ENCODE measurements at regions not wholly inside any gene's neighbourhood (a gene's known extent, or its start where the extent isn't known, plus 50 kb on each side); places are given as distances from the start of the nearest gene placed in this dataset.

DNA sequence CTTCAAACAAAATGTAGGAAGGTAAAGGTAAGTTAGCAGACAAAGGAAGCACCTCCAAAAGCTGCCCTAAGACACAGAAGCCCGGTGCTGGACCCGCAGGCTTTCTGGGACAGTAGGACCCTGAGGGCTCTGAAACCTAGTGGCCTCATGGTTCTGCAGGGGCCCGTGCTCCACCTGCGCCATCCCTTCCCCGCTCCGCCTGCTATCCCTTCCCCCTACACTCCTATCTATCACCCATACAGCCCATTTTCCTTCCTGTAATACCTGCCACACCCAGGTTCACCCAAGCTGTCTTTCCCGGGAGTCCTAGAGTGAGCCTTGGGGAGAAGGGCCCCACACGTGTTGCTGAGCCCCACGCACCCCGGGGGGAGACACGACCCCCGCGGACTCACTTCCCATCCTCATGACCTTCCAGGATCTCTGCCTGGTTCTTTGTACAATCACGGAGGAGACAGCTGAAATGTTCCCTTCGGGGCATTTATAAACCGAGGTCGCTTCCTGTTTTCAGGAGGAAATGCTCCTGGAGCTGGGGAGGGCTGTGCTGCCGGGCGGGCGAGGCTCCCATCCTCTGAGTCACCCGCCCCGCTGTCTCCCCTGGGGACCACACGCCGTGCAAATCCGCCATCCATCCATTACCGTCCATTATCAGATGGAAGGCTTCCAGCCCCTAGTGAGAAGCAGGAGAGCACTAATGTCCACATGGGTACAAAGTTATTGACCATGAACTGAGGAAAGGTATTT, 251.7 kb upstream of the PITRM1 start:
- intact Hi-C loops (cut with DNase I; ENCODE audit: low total_unique reads) = no loop called here
- Histone ChIP-seq H3K9me3 (no peaks in the 10 kb centered on the region), H3K36me3 (no peaks in the 10 kb centered on the region), H3K27ac (no peak overlapping the region), H3K4me3 (no peak overlapping the region), H3K27me3 (no peaks in the 10 kb centered on the region), H3K4me1 (no peaks in the 10 kb centered on the region)
- TF ChIP-seq POLR2A (IDR thresholded peaks at IDR 0.05) = no peak
- TF ChIP-seq, protein P1, sequence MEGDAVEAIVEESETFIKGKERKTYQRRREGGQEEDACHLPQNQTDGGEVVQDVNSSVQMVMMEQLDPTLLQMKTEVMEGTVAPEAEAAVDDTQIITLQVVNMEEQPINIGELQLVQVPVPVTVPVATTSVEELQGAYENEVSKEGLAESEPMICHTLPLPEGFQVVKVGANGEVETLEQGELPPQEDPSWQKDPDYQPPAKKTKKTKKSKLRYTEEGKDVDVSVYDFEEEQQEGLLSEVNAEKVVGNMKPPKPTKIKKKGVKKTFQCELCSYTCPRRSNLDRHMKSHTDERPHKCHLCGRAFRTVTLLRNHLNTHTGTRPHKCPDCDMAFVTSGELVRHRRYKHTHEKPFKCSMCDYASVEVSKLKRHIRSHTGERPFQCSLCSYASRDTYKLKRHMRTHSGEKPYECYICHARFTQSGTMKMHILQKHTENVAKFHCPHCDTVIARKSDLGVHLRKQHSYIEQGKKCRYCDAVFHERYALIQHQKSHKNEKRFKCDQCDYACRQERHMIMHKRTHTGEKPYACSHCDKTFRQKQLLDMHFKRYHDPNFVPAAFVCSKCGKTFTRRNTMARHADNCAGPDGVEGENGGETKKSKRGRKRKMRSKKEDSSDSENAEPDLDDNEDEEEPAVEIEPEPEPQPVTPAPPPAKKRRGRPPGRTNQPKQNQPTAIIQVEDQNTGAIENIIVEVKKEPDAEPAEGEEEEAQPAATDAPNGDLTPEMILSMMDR (IDR thresholded peaks at IDR 0.05) = no peak
- no peak for DNase-seq

DNA sequence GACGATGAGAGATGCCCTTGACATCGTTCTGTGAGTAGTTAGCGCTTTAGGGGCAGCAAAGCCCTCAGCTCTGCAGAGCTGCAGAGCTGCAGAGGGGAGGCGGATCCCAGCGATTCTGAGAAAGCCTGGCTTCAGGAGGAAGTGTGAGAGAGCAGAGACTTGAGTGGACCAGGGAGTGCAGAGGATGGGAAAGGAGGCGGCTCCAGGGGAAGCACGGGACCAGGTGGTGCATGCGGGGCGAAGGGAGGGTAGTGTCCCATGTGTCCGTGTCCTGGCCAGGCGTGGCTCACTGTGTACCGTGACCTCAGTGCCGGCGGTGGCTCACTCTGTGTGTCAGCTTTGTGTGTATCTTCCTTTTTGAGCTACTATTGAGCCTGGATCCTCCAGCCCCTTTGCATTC, 250.8 kb upstream of the PITRM1 start:
- no peak for TF ChIP-seq POLR2A (IDR thresholded peaks at IDR 0.05)
- TF ChIP-seq, protein P1 (IDR thresholded peaks at IDR 0.05) = no peak
- DNase-seq = no peak
- Histone ChIP-seq H3K27ac (no peak overlapping the region), H3K36me3 (no peaks in the 10 kb centered on the region), H3K9me3 (no peaks in the 10 kb centered on the region), H3K4me3 (no peak overlapping the region), H3K27me3 (no peaks in the 10 kb centered on the region), H3K4me1 (no peaks in the 10 kb centered on the region)
- intact Hi-C loops (cut with DNase I; ENCODE audit: low total_unique reads) = no loop called here

DNA sequence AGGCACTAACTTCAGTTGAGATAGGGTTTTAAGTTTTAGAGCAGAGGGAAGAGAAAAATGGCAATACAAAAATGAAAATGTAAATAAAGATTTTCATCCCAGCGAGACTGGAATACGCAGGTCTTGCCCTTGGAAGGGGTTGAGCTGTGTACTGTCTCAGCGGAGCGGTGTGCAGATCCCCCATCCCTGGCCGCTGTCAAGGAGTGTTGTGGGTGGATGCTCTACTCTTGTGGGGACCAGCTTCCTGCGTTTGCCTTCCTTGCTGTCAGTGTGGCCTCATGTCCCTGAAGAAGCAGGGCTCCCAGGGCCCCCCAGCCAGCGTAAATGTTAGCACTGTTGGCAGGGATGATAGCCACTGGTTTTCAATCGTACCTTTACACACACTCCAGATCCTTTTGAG, 249.7 kb upstream of the PITRM1 start:
- Histone ChIP-seq H3K27me3 (no peaks in the 10 kb centered on the region), H3K4me3 (no peak overlapping the region), H3K36me3 (no peaks in the 10 kb centered on the region), H3K9me3 (no peaks in the 10 kb centered on the region), H3K27ac (no peak overlapping the region), H3K4me1 (no peaks in the 10 kb centered on the region)
- TF ChIP-seq, protein P1 (IDR thresholded peaks at IDR 0.05) = no peak
- TF ChIP-seq POLR2A (IDR thresholded peaks at IDR 0.05) = no peak
- intact Hi-C loops (cut with DNase I; ENCODE audit: low total_unique reads) = no loop called here
- DNase-seq = no peak

DNA sequence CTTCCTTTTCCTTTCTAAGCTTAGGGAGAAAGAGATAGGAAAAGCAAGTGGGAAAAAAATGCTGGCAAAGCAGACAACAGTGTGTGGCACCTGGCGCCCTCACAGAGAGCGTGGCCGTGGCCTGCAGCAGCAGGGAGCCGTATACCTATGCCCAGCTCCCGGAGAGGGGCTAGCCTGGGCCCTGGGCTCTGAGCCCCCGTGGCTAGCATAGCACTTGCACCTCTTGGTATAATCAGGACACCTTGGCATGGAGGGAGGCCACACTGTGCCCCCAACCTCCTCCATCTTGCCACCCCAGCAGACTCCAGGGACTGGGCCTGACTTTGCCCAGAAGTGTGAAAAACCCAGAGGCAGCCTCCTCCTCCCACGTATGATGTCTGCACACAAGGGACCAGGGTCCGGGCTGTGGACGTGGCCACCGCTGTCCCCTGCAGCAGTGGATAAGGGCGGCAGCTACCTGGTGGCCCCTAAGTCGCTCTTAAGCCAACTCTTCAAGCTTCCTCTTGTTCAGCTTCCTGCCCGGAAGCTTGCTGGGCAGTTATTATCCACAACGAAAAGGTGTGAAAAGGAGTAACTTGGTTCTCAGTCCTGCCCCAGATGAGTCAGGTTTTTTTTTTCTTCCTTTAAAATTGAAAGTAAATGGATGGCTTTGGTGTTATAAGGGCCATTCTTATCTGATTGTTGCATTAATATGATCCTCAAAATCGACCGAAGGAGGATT, 249.1 kb upstream of the PITRM1 start:
- DNase-seq = no peak

More for the DNA sequence above, 249.1 kb upstream of the PITRM1 start:
- Histone ChIP-seq H3K27me3 (no peaks in the 10 kb centered on the region), H3K4me1 (no peaks in the 10 kb centered on the region), H3K27ac (no peak overlapping the region), H3K4me3 (no peak overlapping the region), H3K36me3 (no peaks in the 10 kb centered on the region), H3K9me3 (no peaks in the 10 kb centered on the region)
- TF ChIP-seq POLR2A (IDR thresholded peaks at IDR 0.05) = no peak
- TF ChIP-seq, protein P1 (IDR thresholded peaks at IDR 0.05) = no peak
- intact Hi-C loops (cut with DNase I; ENCODE audit: low total_unique reads) = no loop called here
